Osteoblast (primary cell): ENCODE measurements at regions not wholly inside any gene's neighbourhood (a gene's known extent, or its start where the extent isn't known, plus 50 kb on each side); places are given as distances from the start of the nearest gene placed in this dataset.

Experiments
- DNase-seq: peaks from one replicate; pipeline ENCODE4 v3.0.0; 2011; ENCODE audit warnings: low spot score, mixed read lengths; ENCODE audit not compliant: insufficient read length; ENCODE audit errors: missing footprints
- H2AFZ ChIP-seq: 2 replicates; pipeline ENCODE4 v1.6.0; 2011; ENCODE audit warnings: mild to moderate bottlenecking, low read length
- H3K27ac ChIP-seq: 2 replicates; pipeline ENCODE4 v1.5.1; 2011; ENCODE audit warnings: mild to moderate bottlenecking, low read depth, low read length, moderate library complexity
- H3K27me3 ChIP-seq: 2 replicates; pipeline ENCODE4 v1.6.0; 2012; ENCODE audit warnings: mild to moderate bottlenecking, control low read depth, inconsistent platforms, low read length, moderate library complexity; ENCODE audit not compliant: insufficient read depth
- H3K36me3 ChIP-seq: 2 replicates; pipeline ENCODE4 v1.5.1; 2011; ENCODE audit warnings: mild to moderate bottlenecking, low read length, control low read depth, moderate library complexity; ENCODE audit not compliant: insufficient read depth
- H3K4me1 ChIP-seq: 2 replicates; pipeline ENCODE4 v1.5.1; 2011; ENCODE audit warnings: mild to moderate bottlenecking, low read length, control low read depth, moderate library complexity; ENCODE audit not compliant: insufficient read depth
- H3K4me2 ChIP-seq: 2 replicates; pipeline ENCODE4 v1.6.0; 2011; ENCODE audit warnings: mild to moderate bottlenecking, low read length; ENCODE audit not compliant: insufficient read depth
- H3K4me3 ChIP-seq: fragments of 200-600 bp; sonication (generic); 3 replicates; pipeline ENCODE4 v1.5.1; 2012; ENCODE audit warnings: mild to moderate bottlenecking, low read length, inconsistent platforms; ENCODE audit not compliant: insufficient read depth
- H3K79me2 ChIP-seq: 2 replicates; pipeline ENCODE4 v1.6.0; 2012; ENCODE audit warnings: mild to moderate bottlenecking, low read length, control low read depth, inconsistent platforms; ENCODE audit not compliant: insufficient read depth
- H3K9me3 ChIP-seq: 2 replicates; pipeline ENCODE4 v1.5.1; 2011; ENCODE audit warnings: low read depth, low read length, control low read depth
- H4K20me1 ChIP-seq: 2 replicates; pipeline ENCODE4 v1.6.0; 2012; ENCODE audit warnings: mild to moderate bottlenecking, low read length, control low read depth; ENCODE audit not compliant: insufficient read depth
- CTCF ChIP-seq: IDR thresholded peaks from 2 replicates; pipeline ENCODE4 v1.5.1; 2011; ENCODE audit warnings: mild to moderate bottlenecking, low read depth, low read length, moderate library complexity; ENCODE audit errors: extremely low read depth

GRCh38 chr17:71325117-71325516, 795.7 kb upstream of the SOX9 start:
- Histone ChIP-seq H3K27me3 (no peaks in the 10 kb centered on the region), H3K4me1 (peaks cover 9% of the 10 kb centered on the region), H4K20me1 (no peaks in the 10 kb centered on the region), H3K27ac (no peak overlapping the region), H3K9me3 (no peaks in the 10 kb centered on the region), H3K4me3 (no peak overlapping the region), H2AFZ (no peak overlapping the region), H3K4me2 (no peak overlapping the region), H3K79me2 (no peaks in the 10 kb centered on the region), H3K36me3 (no peaks in the 10 kb centered on the region)
- no peak for DNase-seq
- no peak for TF ChIP-seq CTCF

GRCh38 chr17:71325886-71326285, 794.9 kb upstream of the SOX9 start:
- peaks cover 9% of the 10 kb centered on the region for H3K4me1 ChIP-seq
- no peak overlapping the region for H2AFZ ChIP-seq
- H4K20me1 ChIP-seq: no peaks in the 10 kb centered on the region
- no peak for DNase-seq
- TF ChIP-seq CTCF: no peak
- no peaks in the 10 kb centered on the region for H3K79me2 ChIP-seq
- no peaks in the 10 kb centered on the region for H3K9me3 ChIP-seq
- H3K36me3 ChIP-seq: no peaks in the 10 kb centered on the region
- no peaks in the 10 kb centered on the region for H3K27me3 ChIP-seq
- H3K4me3 ChIP-seq: no peak overlapping the region
- no peak overlapping the region for H3K4me2 ChIP-seq
- H3K27ac ChIP-seq: no peak overlapping the region

GRCh38 chr17:71327376-71328059, 793.3 kb upstream of the SOX9 start:
- no peaks in the 10 kb centered on the region for H3K27me3 ChIP-seq
- H4K20me1 ChIP-seq: no peaks in the 10 kb centered on the region
- no peaks in the 10 kb centered on the region for H3K36me3 ChIP-seq
- peak overlapping the region; percentile 63 for H3K4me2 ChIP-seq
- no peaks in the 10 kb centered on the region for H3K79me2 ChIP-seq
- no peak overlapping the region for H3K27ac ChIP-seq
- no peaks in the 10 kb centered on the region for H3K9me3 ChIP-seq
- H2AFZ ChIP-seq: peak overlapping the region; percentile 66
- H3K4me1 ChIP-seq: peaks cover 9% of the 10 kb centered on the region
- H3K4me3 ChIP-seq: no peak overlapping the region
- DNase-seq: peak; percentile 78
- no peak for TF ChIP-seq CTCF

- Histone ChIP-seq H3K36me3 (no peaks in the 10 kb centered on the region), H3K27me3 (no peaks in the 10 kb centered on the region), H3K27ac (no peak overlapping the region), H3K79me2 (no peaks in the 10 kb centered on the region), H3K4me1 (peaks cover 9% of the 10 kb centered on the region), H3K4me2 (no peak overlapping the region), H3K9me3 (no peaks in the 10 kb centered on the region), H2AFZ (no peak overlapping the region), H4K20me1 (no peaks in the 10 kb centered on the region), H3K4me3 (no peak overlapping the region)
- DNase-seq: no peak
- TF ChIP-seq CTCF: no peak
These were observed 791.3 kb upstream of the SOX9 start for GRCh38 chr17:71329310-71330098.
